DOHH2 (cell line): ENCODE measurements at regions not wholly inside any gene's neighbourhood (a gene's known extent, or its start where the extent isn't known, plus 50 kb on each side); places are given as distances from the start of the nearest gene placed in this dataset.

Source experiments
- EZH2phosphoT487 ChIP-seq: fragments of 200-600 bp; sonication (generic); IDR thresholded peaks from 2 replicates; pipeline ENCODE4 v1.6.1; 2017; ENCODE audit warnings: borderline replicate concordance, mild to moderate bottlenecking, antibody characterized with exemption, low read length, moderate library complexity, mixed read lengths
- TF ChIP-seq, protein P1 (sequence below): fragments of 200-600 bp; sonication (generic); IDR thresholded peaks from one replicate; pipeline ENCODE4 v1.5.1; 2014; ENCODE audit warnings: antibody characterized with exemption, mild to moderate bottlenecking, low read depth, low read length; ENCODE audit not compliant: poor library complexity, severe bottlenecking

DNA sequence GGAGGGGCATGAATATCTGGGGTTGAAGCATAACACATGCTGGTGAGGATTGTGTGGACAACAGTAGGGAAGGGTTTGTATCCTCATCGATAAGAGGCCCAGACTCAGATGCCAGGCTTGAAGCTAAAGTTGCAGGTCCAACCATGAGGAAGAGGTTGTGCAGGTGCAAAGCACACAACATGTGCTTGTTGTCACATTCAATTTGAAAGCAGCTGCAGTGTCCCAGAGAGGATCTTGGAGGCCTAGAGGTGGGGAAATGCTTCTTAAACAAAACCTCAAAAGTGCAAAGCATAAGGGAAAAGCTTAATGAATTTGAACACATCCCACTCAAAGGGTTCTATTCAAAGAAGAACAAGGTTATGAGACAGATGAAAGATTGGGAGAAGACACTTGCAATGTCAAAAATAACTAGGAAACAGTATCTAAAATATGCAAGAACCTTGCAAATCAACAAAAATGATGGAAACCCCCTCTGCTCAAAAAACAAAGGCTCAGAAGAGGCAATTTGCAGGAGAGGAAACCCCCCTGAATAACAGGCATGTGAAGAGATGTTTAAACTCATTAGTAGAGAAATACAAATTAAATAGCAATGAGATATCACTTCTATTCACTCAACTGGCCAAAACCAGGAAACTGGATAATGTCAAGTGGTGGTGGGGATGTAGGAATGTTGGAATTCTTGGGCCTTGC lies 187.1 kb downstream of the KATNAL1 start:
- TF ChIP-seq, protein P1, sequence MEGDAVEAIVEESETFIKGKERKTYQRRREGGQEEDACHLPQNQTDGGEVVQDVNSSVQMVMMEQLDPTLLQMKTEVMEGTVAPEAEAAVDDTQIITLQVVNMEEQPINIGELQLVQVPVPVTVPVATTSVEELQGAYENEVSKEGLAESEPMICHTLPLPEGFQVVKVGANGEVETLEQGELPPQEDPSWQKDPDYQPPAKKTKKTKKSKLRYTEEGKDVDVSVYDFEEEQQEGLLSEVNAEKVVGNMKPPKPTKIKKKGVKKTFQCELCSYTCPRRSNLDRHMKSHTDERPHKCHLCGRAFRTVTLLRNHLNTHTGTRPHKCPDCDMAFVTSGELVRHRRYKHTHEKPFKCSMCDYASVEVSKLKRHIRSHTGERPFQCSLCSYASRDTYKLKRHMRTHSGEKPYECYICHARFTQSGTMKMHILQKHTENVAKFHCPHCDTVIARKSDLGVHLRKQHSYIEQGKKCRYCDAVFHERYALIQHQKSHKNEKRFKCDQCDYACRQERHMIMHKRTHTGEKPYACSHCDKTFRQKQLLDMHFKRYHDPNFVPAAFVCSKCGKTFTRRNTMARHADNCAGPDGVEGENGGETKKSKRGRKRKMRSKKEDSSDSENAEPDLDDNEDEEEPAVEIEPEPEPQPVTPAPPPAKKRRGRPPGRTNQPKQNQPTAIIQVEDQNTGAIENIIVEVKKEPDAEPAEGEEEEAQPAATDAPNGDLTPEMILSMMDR: no peak
- no peak for TF ChIP-seq EZH2phosphoT487
